Activated CD4-positive, alpha-beta T cell treated with anti-CD3 and anti-CD28 coated beads, Interleukin-10, Interleukin-2, amounts not matched to agents 100 ng/mL and 50 ng/mL, durations not matched to agents 16 hours and 8 hours (primary cell): ENCODE measurements at regions not wholly inside any gene's neighbourhood (a gene's known extent, or its start where the extent isn't known, plus 50 kb on each side); places are given as distances from the start of the nearest gene placed in this dataset.

Experiments used
- DNase-seq: peaks from one replicate; pipeline ENCODE4 v3.0.0-alpha.2; 2020

DNA sequence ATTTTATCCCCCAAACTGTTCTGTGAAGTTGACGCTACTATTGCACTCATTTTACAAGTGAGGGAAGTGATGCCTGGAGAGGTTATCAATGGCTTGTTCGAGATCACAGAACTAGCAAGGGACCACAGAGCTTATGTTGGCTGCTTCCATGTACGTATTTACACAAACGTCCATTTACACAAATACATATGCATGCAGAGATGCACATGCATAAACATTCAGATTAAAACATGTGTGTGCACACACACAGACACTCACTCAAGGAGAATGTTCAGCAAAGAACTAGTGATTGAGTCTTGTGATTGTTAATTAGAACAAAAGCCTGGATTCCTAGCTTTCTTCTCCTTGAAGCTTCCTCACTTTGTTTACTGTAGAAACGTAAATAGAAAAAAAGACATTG lies 321.5 kb upstream of the CHD6 start:
- DNase-seq, result no peak

DNA sequence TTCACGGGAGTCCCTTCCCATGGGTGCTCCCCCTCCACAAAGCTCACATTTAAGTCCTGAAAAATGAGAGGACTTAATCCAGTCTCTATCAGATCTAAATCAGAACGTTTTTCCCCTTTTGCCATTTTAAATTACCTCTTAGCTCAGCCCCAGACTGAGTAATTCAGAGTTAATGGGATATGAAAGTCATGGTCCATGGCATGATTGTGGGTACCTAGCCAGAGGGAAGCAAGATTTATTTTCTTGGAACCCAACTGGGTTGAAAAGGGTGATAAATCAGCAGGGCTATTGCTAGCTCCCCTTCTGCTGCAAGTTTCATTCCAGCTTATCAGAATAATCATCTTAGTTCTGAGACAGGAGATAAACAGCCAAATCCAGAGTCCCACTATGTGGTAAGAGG lies 320.2 kb upstream of the CHD6 start:
- no peak for DNase-seq

DNA sequence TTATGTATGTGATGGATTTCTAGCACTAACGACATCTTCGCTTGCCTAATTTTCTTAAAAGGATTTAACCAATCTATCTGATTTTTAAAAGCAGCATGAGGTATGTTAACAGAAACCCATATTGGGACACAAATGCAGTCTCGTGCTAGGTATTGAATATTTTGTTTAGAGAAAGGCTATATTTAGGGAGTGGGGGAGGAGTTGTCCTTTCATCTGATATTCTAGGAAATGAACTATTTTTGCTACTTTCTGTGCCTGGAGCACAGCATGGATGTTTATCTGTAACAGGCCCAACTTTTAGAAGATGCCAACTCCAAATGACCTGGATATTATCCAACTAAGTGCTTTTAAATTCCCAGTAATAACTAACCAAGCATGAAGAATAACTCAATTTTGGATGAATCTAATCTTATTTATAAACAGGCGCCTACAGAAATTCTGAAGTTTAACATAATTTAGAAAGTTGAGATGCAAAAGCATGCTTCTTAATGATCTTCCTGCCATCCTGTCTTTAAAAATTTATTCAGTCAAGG lies 317.1 kb upstream of the CHD6 start:
- no peak for DNase-seq

DNA sequence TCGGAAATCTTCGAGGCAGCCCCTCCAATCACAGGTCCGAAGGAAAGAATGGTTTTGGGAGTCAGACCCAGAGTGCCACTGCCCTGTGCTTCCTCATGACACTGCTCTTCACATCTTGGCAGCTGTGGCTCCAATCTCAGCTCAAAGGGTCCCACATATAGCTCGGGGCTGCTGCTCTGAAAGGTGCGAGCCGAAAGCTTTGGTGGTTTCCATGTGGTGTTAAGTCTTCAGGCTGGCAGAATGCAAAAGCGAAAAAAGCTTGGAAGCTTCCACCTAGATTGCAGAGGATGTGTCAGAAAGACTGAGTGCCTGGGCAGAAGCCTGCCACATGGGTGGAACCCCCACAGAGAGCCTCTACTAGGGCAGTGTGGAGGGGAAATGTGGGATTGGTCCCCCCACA lies 314.3 kb upstream of the CHD6 start:
- no peak for DNase-seq

DNA sequence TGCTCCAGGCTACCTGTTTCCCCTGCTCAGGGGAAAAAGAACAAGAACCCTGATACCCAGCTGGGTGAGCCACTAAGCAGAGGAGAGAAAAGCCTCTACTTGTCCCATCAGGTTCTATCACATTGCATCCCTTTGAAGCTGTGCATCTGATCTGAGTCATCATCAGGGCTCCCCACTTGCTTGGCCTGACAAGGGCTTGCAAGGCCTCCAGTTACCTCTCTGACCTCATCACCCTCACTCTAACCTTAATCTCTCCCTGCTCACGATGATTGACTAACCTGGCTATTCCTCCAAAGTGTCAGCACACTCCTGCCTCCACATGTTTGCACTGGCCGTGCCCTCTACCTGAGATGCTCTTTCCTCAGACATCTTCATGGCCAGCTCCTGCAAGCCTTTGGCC lies 309.5 kb upstream of the CHD6 start:
- no peak for DNase-seq

DNA sequence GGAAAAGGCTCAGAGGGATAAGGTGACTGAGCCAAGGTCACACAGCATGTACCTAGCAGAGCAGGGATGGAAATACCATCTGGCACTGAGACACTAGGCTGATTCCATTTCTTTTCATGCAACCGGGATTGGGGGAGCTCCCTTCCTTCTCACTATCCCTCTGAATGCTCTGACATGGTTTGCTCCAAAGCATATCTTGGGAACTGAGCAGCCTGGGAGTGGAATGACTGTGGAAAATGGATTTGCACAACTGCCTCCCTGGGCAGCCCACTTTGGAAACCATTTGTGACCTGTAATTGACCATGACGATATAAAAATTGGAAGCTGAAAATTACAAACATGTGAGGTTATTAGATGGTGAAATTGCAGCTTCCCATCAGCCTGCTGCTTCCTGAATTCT lies 309.0 kb upstream of the CHD6 start:
- no peak for DNase-seq

DNA sequence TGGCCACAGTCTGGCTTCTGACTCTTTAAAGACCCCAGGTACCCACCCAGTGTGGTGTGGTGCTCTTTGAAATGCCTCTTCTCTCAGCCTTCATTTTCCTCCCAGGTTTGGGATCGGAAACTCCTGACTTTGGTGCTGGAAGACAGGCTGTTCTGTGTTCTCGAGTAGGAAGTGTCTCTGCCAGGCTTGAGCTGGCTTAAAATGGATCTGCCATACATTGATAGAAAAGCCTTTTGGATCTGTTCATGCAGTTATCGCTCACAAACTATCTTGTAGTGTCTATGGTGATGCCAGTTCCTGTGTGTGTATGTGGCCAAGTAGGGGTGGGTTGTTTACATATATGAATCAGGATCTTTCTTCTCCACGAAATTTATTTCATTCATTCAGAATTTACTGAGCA lies 307.3 kb upstream of the CHD6 start:
- DNase-seq, result no peak

DNA sequence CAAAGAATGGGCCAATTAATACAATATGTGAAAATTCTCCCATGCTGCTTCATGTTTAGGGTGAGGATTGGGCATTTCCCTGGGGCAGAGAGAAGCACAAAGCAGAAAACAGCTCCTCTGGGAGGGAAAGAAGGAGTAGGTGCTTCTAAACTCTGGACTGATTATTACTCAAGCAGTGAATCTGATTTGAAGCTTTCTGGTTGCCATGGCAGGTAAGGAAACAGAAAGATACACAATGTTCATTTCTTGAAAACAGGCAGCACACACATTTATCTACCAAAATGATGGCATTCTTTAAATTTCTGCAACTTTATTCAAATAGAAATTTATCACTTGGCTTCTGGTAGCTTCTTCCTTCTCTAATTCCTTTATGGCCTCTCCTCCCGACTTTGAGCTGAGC lies 305.4 kb upstream of the CHD6 start:
- no peak for DNase-seq

DNA sequence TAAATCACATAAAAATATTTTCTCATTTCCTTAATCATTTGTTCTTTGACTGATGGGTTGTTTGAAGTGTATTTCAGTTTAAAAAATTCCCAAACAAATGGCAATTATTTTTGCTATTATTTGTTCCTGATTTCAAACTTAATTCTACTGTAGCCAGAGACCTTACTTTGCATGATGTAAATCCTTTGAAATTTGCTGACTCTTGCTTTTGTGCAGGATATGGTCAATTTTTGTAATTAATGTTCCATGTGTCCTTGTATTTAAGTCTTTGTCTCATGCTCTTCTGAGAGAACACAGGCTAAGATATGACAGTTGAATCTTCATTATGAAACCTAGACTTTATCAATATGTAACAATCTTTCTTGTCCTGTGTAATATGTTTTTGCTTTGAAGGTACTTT lies 295.0 kb upstream of the CHD6 start:
- no peak for DNase-seq

DNA sequence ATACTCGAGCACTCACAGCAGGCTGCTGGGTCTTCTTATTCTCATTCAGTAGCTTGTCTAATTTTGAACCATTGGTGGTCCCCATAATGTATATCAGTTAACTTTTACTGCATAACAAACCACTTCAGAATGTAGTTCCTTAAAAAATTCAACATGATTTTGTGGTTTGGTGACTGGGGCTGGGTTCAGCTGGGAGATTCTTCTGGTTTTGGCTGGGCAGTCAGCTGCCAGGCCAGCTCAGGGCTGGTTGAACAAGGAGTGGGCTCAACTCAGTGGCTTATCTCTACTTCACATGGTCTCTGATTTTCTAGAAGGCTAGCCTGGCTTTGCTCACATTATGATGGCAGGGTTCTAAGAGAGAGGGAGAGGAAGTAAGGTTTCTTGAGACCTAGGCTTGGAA lies 292.4 kb upstream of the CHD6 start:
- no peak for DNase-seq

DNA sequence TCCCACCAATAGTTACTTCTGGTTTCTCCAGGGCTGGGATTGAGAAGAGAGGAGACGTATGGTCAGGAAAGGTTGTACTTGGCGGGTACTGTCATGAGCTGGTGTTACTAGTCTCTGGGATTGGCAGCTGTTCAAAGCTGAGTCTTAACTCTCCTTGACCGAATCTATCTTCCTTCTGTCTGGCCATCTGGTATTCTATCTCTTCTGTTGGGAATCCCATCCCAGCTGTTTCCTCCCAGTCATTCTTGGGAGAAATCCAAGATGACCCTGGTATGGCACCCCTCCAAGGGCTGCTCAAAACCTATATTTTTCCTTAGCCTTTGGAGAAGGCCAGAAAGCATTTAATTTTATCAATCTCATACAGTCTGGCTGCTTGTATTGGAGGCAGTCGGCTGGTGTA lies 287.0 kb upstream of the CHD6 start:
- DNase-seq, result no peak

DNA sequence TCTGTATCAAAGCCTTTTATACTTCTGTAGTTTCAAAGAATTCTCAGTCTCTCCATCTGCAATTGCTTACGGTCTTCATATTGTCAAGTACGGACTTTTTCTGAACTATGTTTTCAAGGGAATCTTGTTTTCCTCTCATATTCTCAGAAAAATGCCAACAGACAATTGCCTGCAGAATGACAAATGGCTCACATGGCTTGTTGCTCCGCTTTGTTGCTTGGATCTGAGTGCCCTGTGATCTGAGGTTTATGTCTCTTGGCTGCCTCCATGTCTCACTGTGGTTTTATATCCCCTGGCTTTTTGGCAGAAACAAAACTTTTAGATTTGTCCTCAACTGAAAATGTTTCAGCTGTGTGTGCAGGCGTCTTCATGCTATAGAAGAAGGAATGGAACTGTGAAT lies 285.4 kb upstream of the CHD6 start:
- DNase-seq, result no peak

DNA sequence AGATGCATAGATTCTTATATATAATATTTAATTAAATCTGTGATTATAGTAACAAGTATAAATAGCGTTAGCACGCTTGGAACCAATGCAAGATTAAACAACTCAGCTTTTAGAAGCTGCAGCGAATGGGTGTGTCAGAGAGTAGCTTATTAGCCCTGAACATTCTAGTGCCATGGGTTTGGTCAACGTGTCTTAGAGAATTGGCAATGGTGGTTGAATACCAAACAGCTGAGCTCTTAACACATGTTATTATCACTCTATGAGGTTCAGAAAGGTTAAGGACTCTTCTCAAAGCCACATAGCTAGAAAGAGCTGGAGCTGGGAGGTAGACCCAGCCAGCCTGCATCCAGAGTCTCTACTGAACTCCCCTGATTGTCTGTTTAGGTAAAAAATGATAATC lies 284.2 kb upstream of the CHD6 start:
- DNase-seq, result no peak

DNA sequence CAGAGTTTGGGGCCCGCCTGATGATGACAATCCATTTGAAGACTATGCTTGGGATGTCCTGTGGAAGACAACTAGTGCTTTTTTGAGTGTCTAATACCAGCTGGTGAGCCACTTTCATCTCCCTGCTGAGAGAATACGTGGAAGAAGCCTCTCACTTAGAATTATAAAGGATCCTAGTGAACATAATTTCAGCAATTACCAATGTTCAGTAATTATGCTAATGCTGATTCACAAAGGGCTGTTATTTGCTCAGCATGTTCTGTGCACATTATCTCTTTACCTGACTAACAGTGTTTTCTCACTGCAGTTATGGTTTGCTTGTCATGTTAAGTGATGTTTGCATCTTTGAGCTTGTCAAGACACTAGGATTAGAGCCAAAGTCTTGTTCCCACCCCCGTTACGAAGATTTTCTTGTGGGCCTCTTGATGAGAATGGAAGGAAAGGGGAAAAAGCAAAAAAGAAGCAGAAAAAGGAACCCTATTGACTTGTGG lies 282.1 kb upstream of the CHD6 start:
- DNase-seq, result no peak

DNA sequence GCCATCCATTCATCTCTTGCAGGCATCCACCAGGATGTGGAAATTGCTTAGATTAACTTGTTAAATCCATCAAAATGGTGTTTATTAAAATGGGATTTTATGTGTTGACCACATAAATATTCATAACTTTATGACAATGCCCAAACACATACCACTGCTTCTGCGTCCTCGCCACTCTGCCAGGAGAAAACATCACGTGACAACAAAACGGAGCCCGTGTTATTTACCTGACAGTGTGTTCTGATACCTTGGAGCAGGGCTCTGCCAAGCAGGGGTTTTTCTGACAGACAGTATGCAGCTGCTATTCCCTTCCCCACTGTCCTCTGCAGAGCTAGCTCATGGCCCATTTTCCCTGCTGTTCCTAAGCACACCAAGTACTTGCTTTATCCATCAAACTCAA lies 279.5 kb upstream of the CHD6 start:
- no peak for DNase-seq

DNA sequence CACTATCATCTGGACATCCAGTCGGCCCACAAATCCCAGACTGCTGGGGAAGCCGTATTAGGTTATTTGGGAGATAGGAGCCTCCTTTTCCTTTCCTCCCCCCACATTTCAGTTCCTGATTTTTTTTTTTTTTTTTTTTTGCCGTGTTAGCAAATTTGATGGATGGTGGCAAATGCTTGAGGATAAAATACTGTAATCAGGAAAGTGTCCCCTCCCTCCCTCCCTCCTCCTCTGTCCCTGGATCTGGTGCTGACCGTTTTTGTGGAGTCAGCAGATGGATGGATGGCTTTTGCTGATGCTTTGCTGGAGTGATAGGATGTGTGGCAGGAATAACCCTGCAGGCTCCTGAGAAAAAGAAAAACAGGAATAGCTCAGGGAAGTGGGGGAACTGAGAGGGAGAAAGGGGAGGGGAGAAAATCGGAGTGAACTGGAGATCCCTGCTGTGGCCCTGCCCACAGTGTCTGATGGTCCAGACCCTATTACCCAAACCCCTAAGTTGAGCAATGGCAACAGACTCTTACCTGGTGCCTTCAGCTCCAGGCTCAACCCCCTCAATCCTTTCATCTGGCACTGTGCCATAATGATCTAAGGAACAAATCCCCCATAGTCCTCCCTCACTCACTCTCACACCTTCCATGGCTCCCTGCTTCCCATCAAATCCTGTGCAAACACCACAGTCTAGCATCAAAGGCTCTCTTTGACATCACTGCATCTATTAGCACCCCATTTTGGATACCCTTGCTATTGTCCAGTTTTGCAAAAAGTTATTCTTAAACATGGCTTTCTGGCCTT lies 277.3 kb upstream of the CHD6 start:
- DNase-seq, result no peak

DNA sequence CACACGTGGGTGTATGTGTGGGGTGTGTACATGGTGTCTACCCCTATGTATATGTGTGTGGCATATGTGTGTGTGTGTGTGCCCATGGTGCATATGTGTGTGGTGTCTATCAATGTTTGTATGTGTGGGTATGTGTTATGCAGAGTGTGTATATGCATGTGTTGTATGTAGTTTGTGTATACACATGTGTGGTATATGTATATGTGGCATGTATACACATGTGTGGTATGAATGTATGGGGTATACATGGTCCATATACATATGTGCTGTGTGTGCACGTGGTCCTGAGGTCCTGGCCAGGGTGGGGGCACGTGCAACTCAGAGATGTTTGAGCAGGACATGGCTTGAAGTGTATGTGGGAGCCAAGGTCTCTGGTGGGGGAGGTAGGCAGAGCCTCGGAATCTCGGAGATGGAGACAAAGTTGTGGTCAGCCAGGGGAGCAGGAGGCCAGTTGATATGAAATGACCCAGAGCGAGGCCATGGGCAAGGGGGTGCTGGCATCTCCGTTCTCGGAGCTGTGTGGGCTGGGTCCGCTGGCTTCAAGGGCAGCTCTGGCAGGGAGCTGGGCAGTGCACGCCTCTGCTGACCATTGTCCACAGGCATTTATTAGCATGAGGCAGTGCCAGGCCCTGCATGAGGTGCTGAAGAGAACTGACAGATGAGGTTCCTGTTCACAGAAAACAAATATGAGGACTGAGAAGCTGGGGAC lies 276.2 kb upstream of the CHD6 start:
- DNase-seq, result no peak

DNA sequence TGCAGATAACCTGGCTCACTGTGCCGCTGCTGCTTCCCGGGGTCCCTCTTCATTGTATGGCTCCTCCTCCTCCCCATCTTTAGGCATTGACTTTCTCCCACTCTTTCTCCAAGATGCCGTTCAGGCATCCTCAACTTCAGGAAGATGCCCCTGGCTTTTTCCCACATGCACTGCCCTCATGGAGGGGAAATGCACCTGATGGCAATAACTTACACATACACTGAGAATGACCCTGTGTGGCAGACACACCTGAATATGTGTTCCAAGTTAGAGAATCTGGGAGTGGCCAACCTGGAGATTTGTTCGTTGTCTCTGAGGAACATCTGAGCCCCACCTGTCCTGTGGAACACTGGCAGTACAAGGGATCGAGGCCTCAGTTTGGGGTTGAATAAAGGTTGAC lies 273.9 kb upstream of the CHD6 start:
- no peak for DNase-seq

DNA sequence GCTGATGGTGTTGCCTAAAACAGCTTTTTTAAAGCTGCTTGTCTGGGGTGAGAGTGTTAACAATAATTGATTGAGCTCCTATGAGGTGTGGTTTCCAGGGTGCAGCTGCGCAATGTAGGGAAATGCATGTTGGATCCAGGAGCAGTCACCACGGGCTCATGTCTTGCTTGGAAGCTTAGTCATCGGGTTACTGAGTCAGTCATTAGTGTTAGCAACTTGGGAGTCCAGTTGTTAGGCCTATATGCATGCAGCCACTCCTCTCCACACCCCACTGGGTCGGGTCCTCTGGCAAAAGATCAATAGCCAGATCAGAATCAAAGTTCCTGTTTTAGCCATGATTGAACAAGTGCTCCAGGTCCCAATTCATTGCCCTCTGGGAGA lies 271.7 kb upstream of the CHD6 start:
- no peak for DNase-seq

DNA sequence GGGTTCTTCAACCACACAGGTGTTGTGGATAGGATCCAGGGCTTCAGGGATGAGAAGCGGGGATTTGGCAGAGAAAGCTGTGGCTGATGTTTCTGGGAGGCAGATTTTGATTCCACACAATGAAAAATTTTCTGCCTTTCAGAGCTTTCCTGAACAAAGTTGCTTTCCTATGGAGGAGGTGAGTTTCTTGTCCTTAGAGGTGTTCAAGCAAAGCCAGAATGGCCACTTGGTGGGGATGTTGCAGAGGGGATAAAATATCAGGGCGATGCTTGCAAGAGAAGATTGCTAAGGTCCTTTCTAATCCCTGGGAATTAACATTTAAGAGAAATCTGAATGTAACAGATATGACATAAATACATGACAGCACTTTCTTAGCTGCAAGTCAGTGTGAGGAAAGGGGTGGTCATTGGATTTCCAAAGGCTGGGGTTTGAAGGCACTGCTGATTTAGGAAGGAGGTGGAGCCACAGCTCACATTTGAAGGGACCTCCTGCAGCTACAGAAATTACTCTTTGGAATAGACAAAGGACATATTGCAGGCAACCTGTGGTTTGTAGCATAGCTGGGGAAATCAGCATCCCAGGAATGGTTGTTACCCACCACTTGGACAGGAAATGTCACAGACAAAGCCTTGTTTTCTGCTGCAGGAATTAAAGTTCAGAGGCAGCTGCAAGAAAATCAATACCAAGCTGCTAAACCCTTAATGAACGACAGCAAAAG lies 271.1 kb upstream of the CHD6 start:
- peak; percentile 1 for DNase-seq

DNA sequence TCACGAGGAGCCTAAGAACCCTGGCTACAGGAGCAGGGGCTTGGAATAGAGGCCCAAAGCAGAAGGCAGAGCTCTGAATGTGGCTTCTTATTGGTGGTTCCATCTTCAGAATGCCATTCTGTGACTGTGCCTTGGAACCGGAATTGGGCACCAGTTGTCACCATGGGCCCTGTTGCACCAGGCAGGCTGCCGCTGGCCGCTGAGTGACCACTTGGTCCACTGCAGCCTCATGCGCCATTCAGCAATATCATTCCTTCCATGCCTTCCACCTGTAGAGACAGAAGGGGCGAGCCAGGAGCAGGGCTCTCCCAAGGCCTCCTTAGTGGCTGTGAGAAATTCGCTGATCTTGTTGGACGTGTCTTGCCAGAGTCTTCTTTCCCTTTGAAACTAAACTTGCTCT lies 270.3 kb upstream of the CHD6 start:
- DNase-seq, result no peak

DNA sequence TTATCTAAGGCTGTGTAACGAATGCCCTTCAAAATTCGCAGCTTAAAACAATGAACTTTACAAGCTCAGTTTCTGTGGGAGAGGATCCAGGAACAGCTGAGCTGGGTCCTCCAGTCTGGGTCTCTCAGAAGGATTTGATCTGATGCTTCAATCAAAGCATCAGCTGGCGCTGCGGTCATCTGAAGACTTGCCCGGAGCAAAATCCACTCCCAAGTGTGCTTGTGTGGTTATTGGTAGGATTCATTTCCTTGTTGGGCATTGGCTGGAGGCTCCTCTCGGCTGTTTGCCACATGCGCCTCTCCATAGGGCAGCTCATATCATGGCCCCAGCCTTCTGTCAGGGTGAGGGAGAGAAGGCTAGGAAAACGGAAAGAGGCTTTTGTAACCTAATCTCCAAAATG lies 269.3 kb upstream of the CHD6 start:
- DNase-seq, result no peak

DNA sequence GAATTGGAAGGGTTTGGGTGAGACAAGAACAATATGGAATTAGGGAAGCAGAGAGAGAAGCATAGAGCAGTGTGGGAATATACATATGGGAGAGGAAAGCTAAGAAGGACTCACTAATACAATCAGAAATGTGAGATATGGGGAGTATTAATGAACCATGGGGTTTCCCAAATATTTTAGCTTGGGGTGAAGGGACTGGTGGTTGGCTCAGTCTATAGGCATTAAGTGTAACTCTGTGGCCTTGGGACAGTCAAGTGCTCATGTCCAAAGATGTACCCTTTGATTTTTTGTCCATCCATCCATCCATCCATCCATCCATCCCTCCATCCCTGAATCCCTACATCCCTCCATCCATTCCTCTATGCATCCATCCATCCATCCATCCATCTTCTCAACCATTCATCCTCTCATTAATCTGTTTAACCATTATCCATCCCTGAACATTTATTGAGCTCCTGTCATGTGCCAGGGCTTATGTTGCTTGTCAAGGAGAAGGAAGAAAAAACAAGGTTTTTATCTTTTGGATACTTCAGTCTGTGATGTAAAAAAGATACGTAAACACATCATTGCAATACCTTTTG lies 263.4 kb upstream of the CHD6 start:
- no peak for DNase-seq
